HuH-7.5 (cell line): ENCODE measurements at regions not wholly inside any gene's neighbourhood (a gene's known extent, or its start where the extent isn't known, plus 50 kb on each side); places are given as distances from the start of the nearest gene placed in this dataset.
A peak's percentile ranks its signal among the peaks of the same experiment; 100 is the strongest.
"Not testable (repeated sequence)": the region's sequence is repeated elsewhere in the genome, so short reads cannot be mapped to it uniquely, and the experiment has no call there.

Experiments used
- DNase-seq: peaks from one replicate; pipeline ENCODE4 v3.0.0; 2011; ENCODE audit warnings: low spot score

- DNase-seq, result no peak
These were observed 305.1 kb upstream of the RIOK2 start for GRCh38 chr5:97488126-97488668.

GRCh38 chr5:97489010-97489840, 306.2 kb upstream of the RIOK2 start:
- DNase-seq, result no peak

DNA sequence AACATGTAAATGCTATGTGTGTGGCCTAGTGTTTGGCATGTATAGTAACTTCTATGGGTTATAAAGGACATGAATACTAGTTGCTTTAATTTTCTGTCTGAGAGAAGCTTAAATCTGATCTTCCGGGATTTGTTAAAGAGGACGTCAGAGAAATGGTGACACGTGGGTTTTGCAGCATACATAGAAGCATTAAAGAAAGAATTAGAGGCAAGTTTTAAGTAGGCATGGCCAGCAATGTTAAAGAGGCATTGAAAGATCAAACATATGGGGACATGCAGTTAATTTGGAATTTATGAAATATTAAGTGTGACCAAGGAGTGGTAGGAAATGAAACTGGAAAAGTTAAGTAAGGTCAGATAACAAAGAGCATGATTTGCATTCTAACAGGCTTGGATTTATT, 311.4 kb upstream of the RIOK2 start:
- DNase-seq, result no peak

DNA sequence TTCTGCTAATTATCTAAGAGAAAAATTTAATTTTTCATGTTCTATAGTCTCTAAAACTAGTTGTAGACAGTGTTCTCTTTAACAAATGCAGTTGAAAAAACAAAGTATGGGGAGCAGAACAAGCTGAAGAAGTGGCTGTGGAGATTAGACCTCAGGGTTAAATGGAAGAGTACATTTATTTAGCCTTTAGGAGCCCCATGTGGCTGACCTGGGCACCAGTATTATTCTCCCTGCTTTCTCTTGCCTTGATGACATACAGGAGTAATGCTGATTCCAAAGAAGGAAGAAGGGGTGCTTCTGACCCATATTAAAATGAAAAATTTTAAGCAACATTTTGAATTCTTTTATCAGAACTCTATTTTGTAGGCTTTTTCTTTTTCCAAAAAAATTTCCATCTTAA, 312.3 kb upstream of the RIOK2 start:
- DNase-seq, result no peak

DNA sequence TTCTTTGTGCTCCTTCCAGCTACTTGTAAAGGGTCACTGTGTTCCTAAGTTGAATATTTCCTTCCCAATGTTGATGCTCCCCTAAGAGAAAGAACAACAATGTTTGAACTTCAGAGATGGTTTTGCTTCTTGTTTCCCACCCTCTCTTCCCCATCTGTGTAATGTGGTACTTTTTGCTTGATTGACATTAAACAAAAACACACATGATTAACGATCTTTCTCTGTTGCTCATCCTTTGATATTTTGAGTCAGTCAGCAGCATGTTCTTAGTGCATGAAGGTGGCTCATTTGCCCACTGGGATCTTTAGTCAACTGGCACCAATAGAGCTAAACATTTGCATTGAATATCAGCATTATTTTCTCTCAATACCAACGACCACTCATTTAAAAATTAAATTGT, 313.0 kb upstream of the RIOK2 start:
- DNase-seq, result no peak

DNA sequence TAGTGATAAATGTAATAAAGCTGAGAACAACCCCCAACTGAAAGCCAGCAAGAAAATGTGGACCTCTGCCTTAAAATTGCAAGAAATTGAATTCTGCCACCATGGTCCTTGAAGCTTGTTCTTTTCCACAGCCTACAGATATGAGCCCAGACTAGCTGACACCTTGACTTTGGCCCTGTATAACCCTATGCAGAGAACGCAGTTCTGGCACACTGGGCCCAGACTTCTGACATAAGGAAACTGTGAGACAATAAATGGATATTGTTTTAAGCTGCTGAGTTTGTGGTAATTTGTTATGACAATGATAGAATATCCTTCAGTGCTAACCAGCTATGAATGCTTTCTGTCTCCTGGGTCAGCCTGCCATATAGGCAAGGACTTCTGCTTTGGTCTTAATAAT, 315.6 kb upstream of the RIOK2 start:
- no peak for DNase-seq

- no peak for DNase-seq
These were observed 316.6 kb upstream of the RIOK2 start for GRCh38 chr5:97499605-97500004.

- DNase-seq, result no peak
These were observed 318.4 kb upstream of the RIOK2 start for GRCh38 chr5:97501286-97501964.

DNA sequence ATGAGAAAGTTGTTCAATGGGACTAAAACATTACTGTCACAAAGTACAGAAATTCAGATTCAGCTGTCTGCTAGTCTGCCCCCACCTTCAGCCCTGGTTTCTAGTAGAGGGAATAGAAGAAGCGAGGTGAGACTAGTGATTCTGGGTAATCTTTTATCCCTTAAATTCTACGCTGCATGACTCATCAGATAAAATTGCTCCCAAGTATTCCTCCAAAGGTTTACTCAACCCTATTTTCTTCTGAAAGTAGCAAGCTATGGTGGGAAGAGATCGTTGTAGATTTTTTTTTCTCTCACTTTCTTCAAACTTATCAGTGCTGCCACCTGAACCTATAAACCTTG, 318.9 kb upstream of the RIOK2 start:
- no peak for DNase-seq

DNA sequence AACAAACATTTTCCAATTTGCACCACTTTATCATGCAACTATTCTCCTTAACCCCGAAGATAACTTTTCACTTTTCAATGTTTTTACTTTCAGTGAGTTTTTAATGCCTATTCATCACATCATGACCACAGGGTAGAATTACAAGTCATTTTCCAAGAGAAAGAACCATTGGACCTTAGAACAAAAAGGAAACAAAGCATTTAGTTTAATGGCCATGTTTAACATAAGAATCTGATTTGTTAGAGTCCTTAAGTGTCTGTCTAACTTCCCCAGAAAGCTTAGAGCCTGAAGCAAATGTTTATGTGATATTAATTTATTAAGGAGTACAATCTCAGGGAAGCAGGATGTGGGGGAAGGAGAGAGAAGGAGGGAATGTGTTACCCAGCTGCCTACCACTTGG, 325.8 kb upstream of the RIOK2 start:
- no peak for DNase-seq

DNA sequence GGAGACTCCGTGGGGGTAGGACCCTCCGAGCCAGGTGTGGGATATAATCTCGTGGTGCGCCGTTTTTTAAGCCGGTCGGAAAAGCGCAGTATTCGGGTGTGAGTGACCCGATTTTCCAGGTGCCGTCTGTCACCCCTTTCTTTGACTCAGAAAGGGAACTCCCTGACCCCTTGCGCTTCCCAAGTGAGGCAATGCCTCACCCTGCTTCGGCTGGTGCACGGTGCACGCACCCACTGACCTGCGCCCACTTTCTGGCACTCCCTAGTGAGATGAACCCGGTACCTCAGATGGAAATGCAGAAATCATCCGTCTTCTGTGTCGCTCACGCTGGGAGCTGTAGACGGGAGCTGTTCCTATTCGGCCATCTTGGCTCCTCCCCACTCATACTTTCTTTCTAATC, 336.5 kb upstream of the RIOK2 start:
- not testable (repeated sequence) for DNase-seq

DNA sequence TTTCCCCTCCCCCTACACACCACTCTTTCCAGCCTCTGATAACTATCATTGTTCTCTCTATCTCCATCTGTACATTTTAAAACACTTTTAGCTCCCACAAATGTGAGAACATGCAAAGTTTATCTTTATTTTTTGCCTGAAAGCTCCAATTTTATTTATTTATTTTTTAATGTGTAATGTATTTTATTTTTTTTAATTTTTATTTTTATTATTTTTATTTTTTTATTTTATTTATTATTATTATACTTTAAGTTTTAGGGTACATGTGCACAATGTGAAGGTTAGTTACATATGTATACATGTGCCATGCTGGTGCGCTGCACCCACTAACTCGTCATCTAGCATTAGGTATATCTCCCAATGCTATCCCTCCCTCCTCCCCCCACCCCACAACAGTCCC, 340.3 kb upstream of the RIOK2 start:
- DNase-seq, result not testable (repeated sequence)

DNA sequence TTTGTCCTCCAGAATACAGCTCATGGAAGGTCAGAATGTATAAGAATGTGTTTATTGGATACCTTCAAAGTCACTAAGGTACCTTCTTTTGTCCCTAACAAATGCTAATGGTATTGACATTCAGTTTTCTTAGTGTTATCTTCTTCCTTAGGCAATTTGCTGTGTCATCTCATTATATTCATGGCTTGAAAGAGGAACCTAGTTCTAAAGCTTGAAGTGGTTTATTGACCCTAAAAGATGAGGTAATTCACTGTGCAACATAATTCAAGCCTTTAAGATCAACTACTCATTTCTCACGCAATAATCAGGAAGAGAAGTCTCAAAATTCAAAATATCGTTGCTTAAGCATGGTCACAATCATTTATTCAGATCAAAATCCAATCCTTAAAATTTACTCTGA, 342.7 kb upstream of the RIOK2 start:
- no peak for DNase-seq

DNA sequence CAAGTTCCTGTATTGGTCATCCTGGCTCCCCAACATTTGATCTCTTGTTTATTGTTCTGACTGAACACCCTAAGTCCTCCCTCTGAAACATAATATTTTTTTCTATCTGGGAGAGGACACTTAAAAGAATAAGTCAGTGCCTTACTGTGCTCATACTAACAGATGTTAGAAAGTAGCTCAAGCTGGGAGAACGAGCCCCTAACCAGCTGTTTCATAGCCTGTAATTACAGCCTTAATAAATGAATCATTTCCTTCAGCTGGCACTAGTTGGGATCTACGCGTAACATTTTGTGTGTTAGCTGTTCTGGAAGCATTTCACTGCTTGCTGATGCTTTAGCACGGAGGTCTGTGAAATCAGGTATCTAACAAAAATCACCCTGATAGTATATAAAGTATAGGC, 345.9 kb upstream of the RIOK2 start:
- no peak for DNase-seq

GRCh38 chr5:97529354-97529985, 346.4 kb upstream of the RIOK2 start:
- no peak for DNase-seq

- DNase-seq, result no peak
These were observed 348.5 kb upstream of the RIOK2 start for GRCh38 chr5:97531549-97531948.

- peak; percentile 41 for DNase-seq
These were observed 351.1 kb upstream of the RIOK2 start for GRCh38 chr5:97534166-97534565.

DNA sequence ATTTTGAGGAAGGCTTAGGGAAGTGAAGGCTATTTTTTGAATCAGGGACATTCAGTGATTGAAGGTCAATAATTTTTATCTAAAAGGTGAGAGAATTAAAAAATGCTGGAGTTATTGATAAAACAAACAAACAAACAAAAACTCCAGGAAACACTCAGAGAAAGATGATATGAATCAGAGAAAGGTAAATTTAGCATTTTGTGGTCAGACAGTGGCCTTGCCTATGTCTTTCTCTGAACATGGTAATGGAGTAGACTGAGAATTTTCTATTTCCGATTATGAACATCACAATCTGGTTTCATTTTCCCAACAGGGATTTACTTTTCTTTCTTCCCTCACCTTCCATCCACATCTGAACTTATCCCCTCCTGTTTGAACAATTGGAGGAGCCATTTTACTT, 353.6 kb upstream of the RIOK2 start:
- DNase-seq, result no peak

DNA sequence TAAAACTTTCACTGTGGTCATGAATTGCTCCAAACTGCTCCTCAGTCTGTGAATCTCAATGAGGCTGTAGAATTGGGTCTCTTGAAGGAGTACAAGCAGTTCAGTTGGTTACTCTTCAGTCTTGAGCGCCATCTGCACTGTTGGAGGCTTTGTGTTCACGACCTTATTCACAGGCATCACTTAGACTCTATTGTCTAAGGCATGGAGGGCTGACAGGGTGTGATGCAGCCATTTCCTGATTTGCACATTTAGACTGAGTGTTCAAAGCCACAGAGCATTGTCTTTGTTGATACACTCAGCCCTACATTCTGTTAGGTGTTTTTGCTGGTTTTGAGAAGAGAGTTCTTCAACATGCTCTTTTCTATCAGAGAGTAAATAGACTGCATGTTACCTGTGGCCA, 355.9 kb upstream of the RIOK2 start:
- DNase-seq, result no peak

DNA sequence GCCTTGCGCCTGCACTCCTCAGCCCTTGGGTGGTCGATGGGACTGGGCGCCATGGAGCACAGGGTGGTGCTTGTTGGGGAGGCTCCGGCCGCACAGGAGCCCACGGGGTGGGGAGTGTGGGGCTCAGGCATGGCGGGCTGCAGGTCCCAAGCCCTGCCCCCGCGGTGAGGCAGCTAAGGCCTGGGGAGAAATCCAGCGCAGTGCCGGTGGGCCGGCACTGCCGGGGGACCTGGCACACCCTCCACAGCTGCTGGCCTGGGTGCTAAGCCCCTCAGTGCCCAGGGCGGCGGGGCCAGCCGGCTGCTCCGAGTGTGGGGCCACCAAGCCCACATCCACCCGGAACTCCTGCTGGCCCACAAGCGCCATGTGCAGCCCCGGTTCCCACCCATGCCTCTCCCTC, 358.8 kb upstream of the RIOK2 start:
- no peak for DNase-seq

DNA sequence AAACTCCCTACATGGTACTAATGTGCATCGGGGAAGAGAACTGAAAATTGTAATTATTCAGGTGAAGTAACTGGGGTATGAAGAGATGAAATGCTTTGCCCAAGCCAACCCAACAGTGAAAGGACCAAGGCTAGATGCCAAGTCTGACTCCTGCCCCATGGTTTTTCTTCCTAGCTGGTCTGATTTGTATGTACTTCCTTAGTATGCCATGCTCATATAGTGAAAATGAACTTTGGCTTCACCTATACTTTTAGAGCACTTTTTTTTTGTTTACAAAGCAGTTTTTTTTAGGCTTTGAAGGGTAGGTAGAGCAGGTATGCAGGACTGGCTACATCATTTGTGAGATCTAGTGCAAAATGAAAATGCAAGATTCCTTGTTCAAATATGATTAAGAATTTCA, 359.4 kb upstream of the RIOK2 start:
- no peak for DNase-seq

DNA sequence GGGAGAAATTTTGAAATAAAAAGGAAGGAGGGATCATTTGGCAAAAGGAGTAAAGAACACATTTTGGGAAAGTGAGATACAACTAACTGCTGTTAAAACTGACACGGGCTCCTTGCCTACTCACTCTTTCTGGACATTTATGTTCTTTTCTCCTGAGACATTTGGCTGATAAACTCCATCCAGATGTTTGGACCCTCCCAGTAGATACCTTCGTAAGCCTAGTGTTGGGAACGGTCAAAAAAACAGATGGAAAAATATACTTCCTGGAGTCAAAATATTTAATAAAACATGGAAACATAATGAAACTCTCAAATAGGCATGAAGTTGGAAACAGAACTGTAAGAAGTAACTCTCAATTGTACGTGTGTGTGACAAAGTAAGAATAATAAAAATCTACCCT, 360.1 kb upstream of the RIOK2 start:
- DNase-seq, result no peak

GRCh38 chr5:97544240-97544639, 361.2 kb upstream of the RIOK2 start:
- DNase-seq, result no peak
